Neutrophil (primary cell): ENCODE measurements at regions not wholly inside any gene's neighbourhood (a gene's known extent, or its start where the extent isn't known, plus 50 kb on each side); places are given as distances from the start of the nearest gene placed in this dataset.

Experiments
- H3K27ac ChIP-seq: fragments of 200-600 bp; sonication (generic); 2 replicates; pipeline ENCODE4 v1.5.1; 2016; ENCODE audit warnings: mild to moderate bottlenecking, moderate library complexity
- H3K27me3 ChIP-seq: fragments of 200-600 bp; sonication (generic); 2 replicates; pipeline ENCODE4 v1.6.0; 2016; ENCODE audit warnings: mild to moderate bottlenecking
- H3K36me3 ChIP-seq: fragments of 200-600 bp; sonication (generic); 2 replicates; pipeline ENCODE4 v1.5.1; 2017
- H3K4me1 ChIP-seq, 2 experiments: fragments of 200-600 bp in 1 of 2; sonication (generic) in 1 of 2; 1 replicate in 1 of 2; 2 replicates in 1 of 2; pipeline versions ENCODE4 v1.5.1 to v1.6.1; 2013 to 2016; ENCODE audit warnings: low read depth in 1 of 2, low read length in 1 of 2, mild to moderate bottlenecking in 1 of 2, moderate library complexity in 1 of 2; ENCODE audit not compliant: control insufficient read depth in 1 of 2, insufficient read depth in 1 of 2
- H3K4me3 ChIP-seq, 2 experiments: fragments of 200-600 bp in 1 of 2; sonication (generic) in 1 of 2; 1 replicate in 1 of 2; 2 replicates in 1 of 2; pipeline ENCODE4 v1.5.1; 2013 to 2016; ENCODE audit warnings: low read depth in 1 of 2, low read length in 1 of 2, mild to moderate bottlenecking in 1 of 2, moderate library complexity in 1 of 2
- H3K9me3 ChIP-seq: fragments of 200-600 bp; sonication (generic); 2 replicates; pipeline ENCODE4 v1.5.1; 2016
- CTCF ChIP-seq: fragments of 200-600 bp; sonication (generic); IDR thresholded peaks from 2 replicates; pipeline ENCODE4 v1.5.1; 2016; ENCODE audit warnings: antibody characterized with exemption

- H3K27ac ChIP-seq = no peak overlapping the region
- H3K9me3 ChIP-seq = no peaks in the 10 kb centered on the region
- H3K4me3 ChIP-seq = no peak overlapping the region
- H3K27me3 ChIP-seq = peaks cover 32% of the 10 kb centered on the region
- H3K36me3 ChIP-seq = no peaks in the 10 kb centered on the region
- no peak for TF ChIP-seq CTCF
- H3K4me1 ChIP-seq = peaks cover 0 to 5% of the 10 kb centered on the region in 2 experiments
Measured at GRCh38 chr15:70196372-70197316, 98.9 kb upstream of the TLE3 start.

- no peak overlapping the region for H3K27ac ChIP-seq
- H3K4me1 ChIP-seq = peaks cover 0 to 5% of the 10 kb centered on the region in 2 experiments
- peaks cover 24% of the 10 kb centered on the region for H3K27me3 ChIP-seq
- no peaks in the 10 kb centered on the region for H3K9me3 ChIP-seq
- H3K36me3 ChIP-seq = no peaks in the 10 kb centered on the region
- H3K4me3 ChIP-seq = no peak overlapping the region
- no peak for TF ChIP-seq CTCF
Measured at GRCh38 chr15:70195587-70196305, 98.0 kb upstream of the TLE3 start.

- H3K4me1 ChIP-seq = peaks cover 0 to under 1% of the 10 kb centered on the region in 2 experiments
- H3K9me3 ChIP-seq = no peaks in the 10 kb centered on the region
- no peak for TF ChIP-seq CTCF
- no peak overlapping the region for H3K27ac ChIP-seq
- peaks cover 18% of the 10 kb centered on the region for H3K27me3 ChIP-seq
- no peaks in the 10 kb centered on the region for H3K36me3 ChIP-seq
- H3K4me3 ChIP-seq = no peak overlapping the region
Measured at GRCh38 chr15:70195171-70195570, 97.5 kb upstream of the TLE3 start.

GRCh38 chr15:70194266-70194665, 96.5 kb upstream of the TLE3 start:
- no peak for TF ChIP-seq CTCF
- peaks cover 9% of the 10 kb centered on the region for H3K27me3 ChIP-seq
- no peaks in the 10 kb centered on the region for H3K36me3 ChIP-seq
- H3K27ac ChIP-seq = no peak overlapping the region
- no peaks in the 10 kb centered on the region for H3K9me3 ChIP-seq
- H3K4me1 ChIP-seq = no peaks in the 10 kb centered on the region
- H3K4me3 ChIP-seq = no peak overlapping the region

- H3K36me3 ChIP-seq = no peaks in the 10 kb centered on the region
- H3K4me1 ChIP-seq = no peaks in the 10 kb centered on the region
- no peak overlapping the region for H3K27ac ChIP-seq
- no peak overlapping the region for H3K4me3 ChIP-seq
- peaks cover 3% of the 10 kb centered on the region for H3K27me3 ChIP-seq
- TF ChIP-seq CTCF = no peak
- H3K9me3 ChIP-seq = no peaks in the 10 kb centered on the region
Measured at GRCh38 chr15:70193734-70194133, 96.0 kb upstream of the TLE3 start.
